Spleen (tissue), 11 donors: ENCODE measurements at regions not wholly inside any gene's neighbourhood (a gene's known extent, or its start where the extent isn't known, plus 50 kb on each side); places are given as distances from the start of the nearest gene placed in this dataset.

Experiments used
- DNase-seq: peaks from one replicate; pipeline ENCODE4 v3.0.0-alpha.2; 2020
- H3K27ac ChIP-seq, 8 donors: fragments of 200-600 bp; sonication (generic) in 7 of 8; 1 replicate in 4 of 8; 2 replicates in 4 of 8; pipeline versions ENCODE4 v1.5.0 to v1.8.0; 2016 to 2021; ENCODE audit warnings: inconsistent platforms in 4 of 8, mild to moderate bottlenecking in 4 of 8, moderate library complexity in 1 of 8
- H3K27me3 ChIP-seq, 7 donors: fragments of 200-600 bp; sonication (generic) in 6 of 7; replicated peaks in 1 of 7; 1 replicate in 4 of 7; 2 replicates in 3 of 7; pipeline versions ENCODE4 v1.5.0 to v1.8.0; 2016 to 2021; ENCODE audit warnings: inconsistent platforms in 3 of 7, mild to moderate bottlenecking in 1 of 7
- H3K36me3 ChIP-seq, 6 donors: fragments of 200-600 bp; sonication (generic) in 5 of 6; 1 replicate in 4 of 6; 2 replicates in 2 of 6; pipeline versions ENCODE4 v1.5.0 to v1.8.0; 2016 to 2021; ENCODE audit warnings: inconsistent platforms in 2 of 6
- H3K4me1 ChIP-seq, 6 donors: fragments of 200-600 bp; sonication (generic) in 5 of 6; 1 replicate in 3 of 6; 2 replicates in 3 of 6; pipeline versions ENCODE4 v1.5.0 to v1.8.0; 2016 to 2021; ENCODE audit warnings: inconsistent platforms in 3 of 6
- H3K4me3 ChIP-seq, 8 donors: fragments of 200-600 bp; sonication (generic) in 7 of 8; 1 replicate in 4 of 8; 2 replicates in 4 of 8; pipeline versions ENCODE4 v1.5.0 to v1.8.0; 2016 to 2021; ENCODE audit warnings: inconsistent platforms in 4 of 8, mild to moderate bottlenecking in 4 of 8, moderate library complexity in 2 of 8
- H3K9me3 ChIP-seq, 8 donors: fragments of 200-600 bp; sonication (generic) in 7 of 8; 1 replicate in 4 of 8; 2 replicates in 4 of 8; pipeline versions ENCODE4 v1.5.0 to v1.8.0; 2016 to 2021; ENCODE audit warnings: inconsistent platforms in 4 of 8
- POLR2A ChIP-seq, 3 donors: fragments of 450-650 bp; IDR thresholded peaks; one replicate each; pipeline ENCODE4 v1.5.1; 2017; ENCODE audit warnings: antibody characterized with exemption in 3 of 3, mild to moderate bottlenecking in 1 of 3
- POLR2AphosphoS5 ChIP-seq, 3 donors: sonication (generic); formaldehyde crosslinking; IDR thresholded peaks; one replicate each; pipeline ENCODE4 v1.5.1; 2017; ENCODE audit warnings: antibody characterized with exemption in 3 of 3
- WGBS, 5 donors: extraction: QIAGEN DNeasy Blood & Tissue Kit in 3 of 5; methylation state at CpG; one replicate each; pipeline versions ENCODE4 v1.1.5 to v1.1.7; 2013 to 2018; 5-methylcytosine and 5-hydroxymethylcytosine counted together
- intact Hi-C: fragments of 100-400 bp; cut with DNase I; formaldehyde crosslinking; loops from one replicate; pipeline ENCODE4 v1.15.0; 2023; ENCODE audit warnings: low total_unique reads
- TF ChIP-seq, protein P1 (sequence below), 11 experiments: fragments of 200-600 bp in 7 of 11; fragments of 450-650 bp in 4 of 11; sonication (generic) in 4 of 11; IDR thresholded peaks in 8 of 11; conservative IDR thresholded peaks in 3 of 11; 1 replicate in 7 of 11; 2 replicates in 4 of 11; pipeline versions ENCODE4 v1.4.0 to v1.8.0; 2016 to 2021; ENCODE audit warnings: antibody characterized with exemption in 11 of 11, inconsistent platforms in 4 of 11, mild to moderate bottlenecking in 1 of 11
- donor health status: healthy with polysubstance abuse.
- donor health status: DM: no; HTN: no; CAD: no; lungs with moderate emphysema.
- donor health status: DM: no; HTN: no; CAD: no.
- donor health status: Bipolar disorder and iron deficiency.
- donor health status: healthy.
- donor health status: DM: no; HTN: no; CAD: no.
- donor health status: DM: yes; HTN: yes; CAD: no.

DNA sequence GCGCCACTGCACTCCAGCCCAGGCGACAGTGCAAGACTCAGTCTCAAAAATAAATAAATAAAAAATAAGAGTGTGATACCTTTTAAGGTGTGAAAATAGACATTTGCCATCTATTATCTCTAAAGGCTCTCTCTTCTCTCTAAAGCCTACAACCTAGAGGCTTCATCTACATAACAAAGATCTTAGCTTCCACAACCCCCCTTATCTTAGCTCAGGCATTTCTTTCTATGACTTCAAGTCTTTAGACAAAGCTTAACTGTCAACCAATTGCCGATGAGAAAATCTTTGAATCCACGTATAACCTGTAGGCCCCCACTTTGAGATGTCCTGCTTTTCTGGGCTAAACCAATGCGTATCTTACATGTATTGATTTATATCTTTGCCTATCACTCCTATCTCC, 64.9 kb upstream of the ADAMTS19 start:
- H3K36me3 ChIP-seq, result no peaks in the 10 kb centered on the region
- H3K27me3 ChIP-seq, result no peaks in the 10 kb centered on the region
- 91 to 98% (median 94%) methylated on average over 5 of the region's 5 CpGs for WGBS, 5 donors
- H3K9me3 ChIP-seq, result peaks cover 0 to 11% (median 0%) of the 10 kb centered on the region in 8 donors
- H3K27ac ChIP-seq, result no peak overlapping the region
- intact Hi-C loops, result no loop called here
- H3K4me1 ChIP-seq, result no peaks in the 10 kb centered on the region
- no peak overlapping the region for H3K4me3 ChIP-seq
- no peak for DNase-seq
- TF ChIP-seq POLR2AphosphoS5 (IDR thresholded peaks at IDR 0.05) (no peak), POLR2A (IDR thresholded peaks at IDR 0.05) (no peak)
- TF ChIP-seq, protein P1, sequence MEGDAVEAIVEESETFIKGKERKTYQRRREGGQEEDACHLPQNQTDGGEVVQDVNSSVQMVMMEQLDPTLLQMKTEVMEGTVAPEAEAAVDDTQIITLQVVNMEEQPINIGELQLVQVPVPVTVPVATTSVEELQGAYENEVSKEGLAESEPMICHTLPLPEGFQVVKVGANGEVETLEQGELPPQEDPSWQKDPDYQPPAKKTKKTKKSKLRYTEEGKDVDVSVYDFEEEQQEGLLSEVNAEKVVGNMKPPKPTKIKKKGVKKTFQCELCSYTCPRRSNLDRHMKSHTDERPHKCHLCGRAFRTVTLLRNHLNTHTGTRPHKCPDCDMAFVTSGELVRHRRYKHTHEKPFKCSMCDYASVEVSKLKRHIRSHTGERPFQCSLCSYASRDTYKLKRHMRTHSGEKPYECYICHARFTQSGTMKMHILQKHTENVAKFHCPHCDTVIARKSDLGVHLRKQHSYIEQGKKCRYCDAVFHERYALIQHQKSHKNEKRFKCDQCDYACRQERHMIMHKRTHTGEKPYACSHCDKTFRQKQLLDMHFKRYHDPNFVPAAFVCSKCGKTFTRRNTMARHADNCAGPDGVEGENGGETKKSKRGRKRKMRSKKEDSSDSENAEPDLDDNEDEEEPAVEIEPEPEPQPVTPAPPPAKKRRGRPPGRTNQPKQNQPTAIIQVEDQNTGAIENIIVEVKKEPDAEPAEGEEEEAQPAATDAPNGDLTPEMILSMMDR (IDR thresholded peaks at IDR 0.05 in 8 of 11, conservative IDR thresholded peaks at IDR 0.05 in 3 of 11), result no peak

DNA sequence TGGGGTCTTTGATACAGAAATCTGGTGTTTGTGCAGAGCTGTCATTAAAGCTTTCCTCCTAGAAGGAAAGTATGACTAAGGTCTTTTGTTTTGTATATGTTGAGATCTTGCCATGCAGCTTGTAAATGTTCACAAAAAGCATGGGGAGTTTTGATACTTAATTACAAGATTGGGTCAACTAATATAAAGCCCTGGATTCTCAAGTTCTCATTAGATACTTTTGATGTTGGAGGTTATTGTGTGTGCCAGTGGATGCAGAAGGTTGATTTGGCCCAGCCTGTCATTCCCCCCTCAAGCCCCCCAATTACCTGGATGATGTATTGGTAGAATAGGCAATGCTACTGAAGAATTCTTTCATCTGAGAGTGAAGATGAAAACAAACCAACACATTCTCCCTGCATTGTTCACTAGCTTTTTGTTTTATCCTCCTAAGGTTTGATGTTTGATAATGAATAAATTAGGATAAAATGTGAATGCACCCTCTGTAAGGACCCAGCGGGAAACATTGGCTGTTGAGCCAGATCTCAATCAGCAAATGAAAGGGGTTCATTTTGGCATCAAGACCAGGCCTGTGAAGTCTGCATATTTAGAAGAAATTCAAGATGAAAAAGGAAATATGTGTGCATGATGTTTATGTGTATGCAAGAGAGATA, 61.9 kb upstream of the ADAMTS19 start:
- DNase-seq, result no peak
- H3K4me1 ChIP-seq, result no peaks in the 10 kb centered on the region
- no peak overlapping the region for H3K27ac ChIP-seq
- 76 to 95% (median 88%) methylated on average over 1 of the region's 1 CpG for WGBS, 5 donors
- no peaks in the 10 kb centered on the region for H3K36me3 ChIP-seq
- intact Hi-C loops, result no loop called here
- no peaks in the 10 kb centered on the region for H3K27me3 ChIP-seq
- H3K4me3 ChIP-seq, result no peak overlapping the region
- peaks cover 0 to 11% (median 0%) of the 10 kb centered on the region in 8 donors for H3K9me3 ChIP-seq
- TF ChIP-seq POLR2AphosphoS5 (IDR thresholded peaks at IDR 0.05) (no peak), POLR2A (IDR thresholded peaks at IDR 0.05) (no peak)
- TF ChIP-seq, protein P1 (IDR thresholded peaks at IDR 0.05 in 8 of 11, conservative IDR thresholded peaks at IDR 0.05 in 3 of 11), result no peak

DNA sequence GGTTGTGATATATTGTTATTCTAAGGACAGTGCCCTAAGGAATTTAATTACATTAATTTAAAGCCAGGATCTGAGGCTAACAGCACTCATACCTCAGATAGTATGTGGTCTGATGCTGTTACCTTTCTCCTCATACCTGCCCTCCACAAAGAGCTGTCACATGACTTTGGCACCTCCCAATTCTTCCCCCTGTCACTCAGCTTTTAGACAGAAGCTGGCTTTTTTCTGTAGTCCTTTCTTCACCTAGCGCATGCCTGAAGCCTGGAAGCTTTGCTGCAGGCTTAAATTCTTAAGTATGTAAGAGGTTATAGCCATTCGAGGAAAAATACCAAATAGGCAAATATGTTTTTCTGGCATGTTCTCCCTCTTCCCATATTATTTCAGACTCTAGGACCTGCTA, 61.0 kb upstream of the ADAMTS19 start:
- Histone ChIP-seq H3K36me3 (no peaks in the 10 kb centered on the region), H3K27me3 (no peaks in the 10 kb centered on the region), H3K27ac (no peak overlapping the region), H3K4me3 (no peak overlapping the region), H3K4me1 (no peaks in the 10 kb centered on the region), H3K9me3 (peaks cover 0 to 11% (median 0%) of the 10 kb centered on the region in 8 donors)
- TF ChIP-seq, protein P1 (IDR thresholded peaks at IDR 0.05 in 8 of 11, conservative IDR thresholded peaks at IDR 0.05 in 3 of 11), result no peak
- TF ChIP-seq POLR2A (IDR thresholded peaks at IDR 0.05) (no peak), POLR2AphosphoS5 (IDR thresholded peaks at IDR 0.05) (no peak)
- intact Hi-C loops, result no loop called here
- WGBS, 5 donors, result 77 to 86% (median 82%) methylated on average over 2 of the region's 2 CpGs
- no peak for DNase-seq

DNA sequence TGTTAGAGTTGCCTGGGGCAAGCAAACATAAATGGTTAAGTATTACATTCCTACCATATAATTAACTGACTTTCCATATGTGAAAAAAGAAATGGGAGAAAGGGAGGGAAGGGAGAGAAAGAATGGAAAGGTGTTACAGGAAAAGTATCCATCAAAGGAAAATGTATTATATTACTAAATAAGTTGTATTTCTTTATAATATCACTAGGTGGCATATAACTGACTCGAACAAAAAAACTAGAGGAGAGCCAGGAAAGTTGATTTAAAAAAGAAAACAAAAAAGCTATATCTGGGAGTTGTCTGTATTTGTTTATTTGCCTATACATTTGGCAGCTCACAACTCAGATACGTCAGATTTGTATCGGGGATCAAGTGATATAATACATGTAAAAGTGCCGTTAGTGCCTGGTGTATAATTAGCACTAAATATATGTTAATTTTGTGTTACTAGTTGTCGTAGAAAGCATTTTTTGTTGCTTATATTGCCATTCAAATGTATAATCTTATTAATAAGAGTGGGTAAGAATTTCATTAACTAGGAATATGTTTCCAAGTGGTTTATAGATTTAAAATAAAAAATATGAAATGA, 59.6 kb upstream of the ADAMTS19 start:
- Histone ChIP-seq H3K36me3 (no peaks in the 10 kb centered on the region), H3K4me1 (no peaks in the 10 kb centered on the region), H3K9me3 (peaks cover 0 to 3% (median 0%) of the 10 kb centered on the region in 8 donors), H3K27ac (no peak overlapping the region), H3K4me3 (no peak overlapping the region), H3K27me3 (no peaks in the 10 kb centered on the region)
- TF ChIP-seq, protein P1 (IDR thresholded peaks at IDR 0.05 in 8 of 11, conservative IDR thresholded peaks at IDR 0.05 in 3 of 11), result no peak
- TF ChIP-seq POLR2AphosphoS5 (IDR thresholded peaks at IDR 0.05) (no peak), POLR2A (IDR thresholded peaks at IDR 0.05) (no peak)
- intact Hi-C loops, result no loop called here
- WGBS, 5 donors, result 61 to 76% (median 65%) methylated on average over 5 of the region's 5 CpGs
- no peak for DNase-seq
